ENCODE measurements at regions not wholly inside any gene's neighbourhood (a gene's known extent, or its start where the extent isn't known, plus 50 kb on each side); places are given as distances from the start of the nearest gene placed in this dataset.
A peak's percentile ranks its signal among the peaks of the same experiment; 100 is the strongest.

GRCh38 chr11:97610000-97610399 is 1220.2 kb downstream of the JRKL start:
- H3K4me2 ChIP-seq, result no peak overlapping the region
- no peaks in the 10 kb centered on the region for H3F3A ChIP-seq (replicated peaks; ENCODE audit: insufficient read depth)
- no peak overlapping the region for H3K9ac ChIP-seq
- H3K9me3 ChIP-seq, result no peaks in the 10 kb centered on the region
- no peaks in the 10 kb centered on the region for H3K9me2 ChIP-seq
- no peak overlapping the region for H2AFZ ChIP-seq (ENCODE audit: low read depth)
- 41% methylated on average over 3 of the region's 4 CpGs for WGBS (ENCODE audit: low lambda C conversion rate)
- H3K4me3 ChIP-seq (ENCODE audit: low read depth in 2 of 2, low read length in 1 of 2), result no peak overlapping the region
- no peak for DNase-seq
- no peaks in the 10 kb centered on the region for H3K27me3 ChIP-seq (ENCODE audit: insufficient read depth)
- no peaks in the 10 kb centered on the region for H3K79me2 ChIP-seq (ENCODE audit: insufficient read depth)
- H3K27ac ChIP-seq (ENCODE audit: low read depth in 2 of 2, low read length in 1 of 2), result no peak overlapping the region
- ChIA-PET POLR2A (no interaction called here), CTCF (no interaction called here)
- no peaks in the 10 kb centered on the region for H4K20me1 ChIP-seq (ENCODE audit: insufficient read depth)
- no peaks in the 10 kb centered on the region for H3K36me3 ChIP-seq (replicated peaks in 1 of 2; ENCODE audit: control insufficient read depth in 1 of 2, insufficient read depth in 2 of 2, low read length in 1 of 2)
- TF ChIP-seq ELF1 (IDR thresholded peaks at IDR 0.05) (no peak), RAD21 (IDR thresholded peaks at IDR 0.05; ENCODE audit: low read length) (peak; percentile 24; the same call in 1 of the 2 replicates), REST (IDR thresholded peaks at IDR 0.05; ENCODE audit: low read depth, low read length) (no peak), USF2 (IDR thresholded peaks at IDR 0.05; ENCODE audit: borderline replicate concordance, low read depth, low read length) (no peak), TCF12 (IDR thresholded peaks at IDR 0.05) (no peak), JUND (IDR thresholded peaks at IDR 0.05) (no peak), IRF3 (IDR thresholded peaks at IDR 0.05; ENCODE audit: low read depth, low read length) (no peak), RXRA (IDR thresholded peaks at IDR 0.05; ENCODE audit: borderline replicate concordance, low read depth) (no peak), SIN3A (IDR thresholded peaks at IDR 0.05; ENCODE audit: borderline replicate concordance, low read depth, low read length) (no peak), SMC3 (IDR thresholded peaks at IDR 0.05; ENCODE audit: low read depth, low read length) (peak; percentile 17; the same call in 1 of the 2 replicates), FOXJ3 (CRISPR knock-in tag; IDR thresholded peaks at IDR 0.05) (no peak), MXI1 (IDR thresholded peaks at IDR 0.05; ENCODE audit: low read depth, low read length) (no peak), EZH2phosphoT487 (IDR thresholded peaks at IDR 0.05; ENCODE audit: borderline replicate concordance, low read depth) (no peak), NFIC (IDR thresholded peaks at IDR 0.05; ENCODE audit: borderline replicate concordance) (no peak), CTCF (IDR thresholded peaks at IDR 0.05) (peak; percentile 43), CHD2 (IDR thresholded peaks at IDR 0.05; ENCODE audit: low read length, partially characterized antibody) (no peak), TAF1 (IDR thresholded peaks at IDR 0.05; ENCODE audit: borderline replicate concordance, low read depth, low read length) (no peak), TEAD4 (IDR thresholded peaks at IDR 0.05; ENCODE audit: borderline replicate concordance, insufficient read depth) (no peak), FOSL2 (IDR thresholded peaks at IDR 0.05; ENCODE audit: borderline replicate concordance, low read depth) (no peak), GABPA (IDR thresholded peaks at IDR 0.05; ENCODE audit: low read depth) (no peak), GATA2 (CRISPR knock-in tag; IDR thresholded peaks at IDR 0.05) (no peak), POLR2AphosphoS5 (IDR thresholded peaks at IDR 0.05; ENCODE audit: low read depth, low read length) (no peak)
- H3K4me1 ChIP-seq (ENCODE audit: control insufficient read depth in 1 of 2, insufficient read depth in 2 of 2, low read depth in 1 of 2, low read length in 1 of 2), result no peaks in the 10 kb centered on the region

Measured in SK-N-SH (cell line).